Islet precursor cell (in vitro differentiated cells): ENCODE measurements at regions not wholly inside any gene's neighbourhood (a gene's known extent, or its start where the extent isn't known, plus 50 kb on each side); places are given as distances from the start of the nearest gene placed in this dataset.

Experiments used
- DNase-seq: peaks from one replicate; pipeline ENCODE4 v3.0.0-alpha.2; 2018

DNA sequence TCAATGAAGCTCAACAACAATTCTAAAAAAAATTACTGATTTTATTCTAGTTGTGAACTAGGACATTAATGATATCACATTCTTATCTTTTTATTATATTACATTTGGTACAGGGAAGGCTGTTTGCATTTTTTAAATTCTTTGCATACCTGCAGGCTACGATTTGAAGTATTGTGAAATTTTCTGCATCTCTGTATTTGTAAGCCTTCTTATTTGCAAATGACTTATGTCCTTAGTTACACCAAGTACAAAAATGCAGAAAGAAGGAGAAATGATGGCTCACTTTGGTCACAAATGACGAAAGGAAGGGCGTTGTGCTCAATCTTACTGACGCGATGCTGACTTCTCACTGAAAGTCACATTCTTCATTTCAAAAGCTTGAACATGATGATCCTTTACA lies 227.5 kb upstream of the SOX11 start:
- DNase-seq: no peak

- DNase-seq: no peak
These were observed 226.3 kb upstream of the SOX11 start for GRCh38 chr2:5465859-5466258.

DNA sequence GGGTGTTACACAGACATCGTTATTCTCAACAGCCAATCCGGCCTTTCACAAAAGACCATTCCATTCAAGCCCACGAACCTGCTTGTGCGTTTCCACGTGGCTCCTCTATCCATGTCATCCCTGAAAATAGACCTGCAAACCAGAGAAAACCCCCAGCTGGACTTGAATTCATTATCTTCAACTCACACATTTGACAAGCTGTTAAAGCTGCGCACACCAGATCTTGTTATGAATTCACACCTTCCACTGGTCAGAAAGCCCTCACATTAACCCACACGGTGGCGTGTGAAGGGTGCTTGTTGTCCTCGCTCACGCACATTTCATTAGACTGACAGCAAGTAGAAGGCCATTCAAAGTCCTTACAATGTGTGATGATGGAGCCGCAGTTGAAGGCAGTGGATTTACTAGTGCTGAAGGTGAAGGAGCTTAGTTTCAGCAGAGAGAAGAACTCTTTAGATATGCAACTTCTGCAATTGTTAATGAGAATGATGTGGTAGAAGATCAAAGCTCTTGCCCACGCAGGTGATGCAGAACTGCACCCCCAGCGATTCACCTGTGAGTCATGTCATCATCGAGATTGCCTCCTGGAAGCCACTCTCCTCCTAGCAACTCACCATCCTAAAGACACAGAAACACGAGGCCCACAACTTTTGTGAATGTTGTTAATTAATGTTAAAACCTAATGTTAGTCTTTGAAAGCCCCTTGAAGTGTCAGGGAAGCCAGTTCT lies 224.8 kb upstream of the SOX11 start:
- DNase-seq: no peak

DNA sequence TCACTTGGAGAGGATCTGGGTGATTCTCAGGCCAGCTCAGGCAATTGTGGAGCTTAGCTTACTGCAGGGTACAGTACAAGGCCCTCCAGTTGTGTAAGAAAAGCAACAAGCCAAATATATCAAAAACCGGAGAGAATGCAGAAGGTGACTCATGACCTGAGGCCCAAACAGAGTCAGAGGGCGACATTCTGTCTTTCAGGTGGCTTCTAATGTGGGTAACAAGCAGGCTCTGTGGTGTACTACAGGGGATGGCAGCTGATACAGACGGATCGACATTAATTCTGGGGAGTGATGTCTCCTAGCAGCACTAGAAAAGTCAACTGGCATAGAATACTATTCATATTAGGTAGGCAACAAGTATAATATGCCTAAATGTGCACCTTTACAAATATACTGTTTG lies 219.5 kb upstream of the SOX11 start:
- no peak for DNase-seq

DNA sequence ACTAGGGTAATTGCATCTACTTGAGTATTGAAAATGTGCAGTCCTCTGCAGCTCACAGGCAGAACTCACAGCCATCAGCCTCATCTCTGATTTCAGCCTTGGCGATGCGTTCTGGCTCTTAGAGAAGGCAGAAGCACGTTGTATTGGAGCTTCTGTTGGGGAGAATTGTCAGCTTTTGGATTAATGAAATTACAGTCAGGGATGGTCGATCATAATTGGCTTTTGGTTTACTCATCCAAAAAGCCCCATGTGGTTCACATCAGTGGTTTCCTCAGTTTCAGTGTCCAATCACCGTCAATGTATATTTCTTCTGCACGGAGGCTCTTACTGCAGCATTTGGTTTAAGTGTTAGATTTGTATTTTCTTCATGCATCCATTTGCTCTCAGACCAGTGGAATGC lies 218.5 kb upstream of the SOX11 start:
- DNase-seq: no peak

GRCh38 chr2:5474716-5475115 lies 217.5 kb upstream of the SOX11 start:
- no peak for DNase-seq

DNA sequence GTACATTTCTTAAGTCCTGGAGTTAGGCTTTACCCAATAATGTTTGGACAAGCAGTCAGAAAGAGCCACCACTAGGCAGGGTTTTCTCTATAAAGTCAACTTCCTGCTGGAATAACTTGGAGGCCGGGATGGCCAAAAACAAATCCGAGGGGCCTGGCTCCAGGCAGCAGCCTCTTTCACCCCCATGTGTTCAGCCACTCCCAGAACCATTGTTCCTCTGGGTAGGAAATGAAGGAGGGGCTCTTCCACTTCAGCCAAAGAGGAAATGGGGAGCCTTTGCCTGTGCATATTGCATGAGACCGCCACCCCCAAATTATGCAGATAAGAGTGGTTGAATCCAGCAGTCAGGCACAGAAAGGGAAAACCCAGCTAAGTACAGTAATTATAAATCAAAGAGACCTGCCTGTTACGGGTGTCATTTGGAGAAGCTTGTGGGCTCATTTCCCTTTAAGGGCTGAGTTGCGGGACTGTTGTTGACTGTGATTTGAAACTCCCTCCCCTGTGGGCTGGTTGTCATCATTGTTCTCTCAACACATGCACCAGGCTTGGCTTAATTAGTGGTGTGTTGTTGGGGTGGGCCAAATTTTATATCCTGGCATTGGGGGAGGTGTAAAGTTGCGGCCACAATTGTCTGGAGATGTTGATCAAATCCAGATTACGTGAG lies 212.8 kb upstream of the SOX11 start:
- DNase-seq: peak; percentile 64

DNA sequence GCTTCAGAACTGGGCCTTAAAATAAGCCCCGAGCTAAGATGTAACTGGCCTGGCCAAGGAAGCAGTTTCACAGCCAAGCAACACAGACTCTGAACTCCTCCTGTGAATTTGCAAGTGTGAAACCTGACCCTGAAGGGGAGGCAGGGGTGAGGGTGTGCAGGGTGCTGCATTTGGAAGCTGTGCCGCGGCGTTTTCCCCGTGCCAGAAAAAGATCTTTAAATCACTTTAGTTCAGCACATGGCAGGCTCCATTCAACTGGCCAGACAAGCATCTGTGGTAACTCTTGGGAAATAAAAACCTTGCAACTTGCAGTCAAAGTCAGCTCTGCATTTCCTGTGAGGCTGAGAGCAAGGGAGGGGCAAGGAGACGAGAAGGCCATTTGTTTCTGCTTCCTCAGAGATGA lies 209.3 kb upstream of the SOX11 start:
- DNase-seq: peak; percentile 68

DNA sequence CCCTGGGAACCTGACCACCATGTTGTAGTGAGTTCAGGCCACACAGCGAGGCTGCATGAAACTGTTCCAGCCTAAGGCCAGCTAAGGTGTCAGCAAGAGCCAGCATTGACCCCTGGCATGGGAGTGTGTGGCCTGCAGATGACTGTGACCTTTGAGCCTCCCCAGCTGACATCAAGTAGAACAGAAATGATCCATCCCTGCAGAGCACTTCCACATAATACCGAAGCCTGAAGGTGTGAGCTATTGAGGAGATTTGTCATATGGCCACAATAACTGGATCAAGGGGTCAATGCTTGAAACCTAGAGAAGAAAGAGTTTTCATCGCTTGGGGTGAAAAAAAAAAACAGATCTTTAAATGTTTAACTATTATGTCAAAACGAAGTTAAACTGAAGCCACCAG lies 207.3 kb upstream of the SOX11 start:
- DNase-seq: no peak

DNA sequence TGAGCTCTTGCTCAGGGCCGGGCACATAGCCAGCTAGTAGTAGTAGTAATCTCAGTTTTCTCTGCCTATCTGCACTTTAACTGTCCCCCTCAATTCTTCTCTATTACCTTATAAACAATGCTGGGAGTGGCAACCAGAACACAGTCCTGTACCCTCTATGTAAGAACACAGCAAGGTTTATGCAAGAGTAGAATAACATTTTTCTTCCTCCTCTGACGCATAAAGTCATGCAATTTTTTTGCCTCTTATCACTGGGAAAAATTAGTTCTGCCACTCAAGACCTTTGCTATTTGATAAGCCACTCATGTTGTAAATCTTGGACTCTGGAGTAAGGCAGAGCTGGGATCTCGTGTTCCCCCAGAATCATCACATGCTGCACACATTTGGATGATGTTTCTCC lies 200.7 kb upstream of the SOX11 start:
- no peak for DNase-seq

DNA sequence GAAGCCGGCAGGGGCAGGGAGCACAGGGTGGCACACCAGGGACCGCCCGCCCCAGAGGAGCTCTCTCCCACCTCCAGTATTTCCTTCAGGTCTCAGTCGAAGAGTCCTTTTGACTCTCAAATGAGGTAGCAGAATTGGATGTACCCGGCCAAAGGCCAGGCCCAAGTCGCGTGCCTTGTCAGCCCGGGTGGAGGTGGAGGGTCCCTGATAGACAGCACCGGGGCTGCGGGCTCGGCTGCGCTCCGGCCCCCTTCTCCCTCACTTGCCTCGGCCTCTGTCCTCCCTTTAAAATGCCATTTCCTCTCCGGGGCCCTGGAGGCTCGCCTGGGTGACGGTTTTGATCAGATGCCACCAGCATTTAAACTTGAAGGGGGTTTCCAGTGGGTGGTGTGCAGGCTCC lies 198.9 kb upstream of the SOX11 start:
- no peak for DNase-seq

GRCh38 chr2:5494212-5494611 lies 198.0 kb upstream of the SOX11 start:
- DNase-seq: no peak

- DNase-seq: no peak
These were observed 196.6 kb upstream of the SOX11 start for GRCh38 chr2:5495586-5495985.

DNA sequence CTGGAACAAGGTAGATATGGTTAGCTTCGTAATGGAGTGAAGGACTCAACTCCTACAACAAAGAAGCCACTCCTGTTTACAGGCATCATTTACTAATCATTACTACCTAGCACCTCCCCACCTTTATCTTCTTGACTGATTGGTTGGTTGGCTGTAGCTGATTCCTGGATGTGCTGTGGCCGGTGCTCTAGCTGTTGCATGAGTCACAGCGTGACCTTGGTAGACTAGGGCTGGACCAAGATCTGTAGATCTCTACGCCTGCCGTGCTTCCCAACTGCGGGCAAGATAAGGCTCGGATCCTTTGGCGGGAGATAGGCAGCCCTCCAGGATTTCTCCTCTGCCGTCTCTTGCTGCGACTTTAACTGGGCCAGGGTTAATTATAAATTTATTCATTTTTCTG lies 194.3 kb upstream of the SOX11 start:
- DNase-seq: no peak

- DNase-seq: no peak
These were observed 190.4 kb upstream of the SOX11 start for GRCh38 chr2:5501807-5502206.

- no peak for DNase-seq
These were observed 189.8 kb upstream of the SOX11 start for GRCh38 chr2:5502385-5502784.

DNA sequence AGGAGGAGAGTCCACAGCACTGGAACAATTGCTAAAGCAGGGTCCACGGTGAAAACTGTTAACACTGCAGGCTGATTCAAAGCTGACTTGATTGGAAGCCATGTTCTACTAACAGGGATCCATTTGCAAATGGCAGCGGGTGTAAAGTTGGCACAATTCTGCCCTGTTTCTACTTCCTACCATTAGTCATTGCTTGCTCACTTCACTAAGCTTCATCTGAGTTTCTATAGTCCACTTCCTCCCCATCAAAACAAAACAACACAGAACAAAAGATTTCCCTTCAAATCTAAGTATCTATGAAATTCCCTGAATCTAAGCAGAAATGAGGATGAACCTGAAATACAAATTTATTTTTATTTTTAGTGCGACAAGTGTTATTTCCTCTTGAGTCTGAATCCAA lies 187.4 kb upstream of the SOX11 start:
- no peak for DNase-seq

DNA sequence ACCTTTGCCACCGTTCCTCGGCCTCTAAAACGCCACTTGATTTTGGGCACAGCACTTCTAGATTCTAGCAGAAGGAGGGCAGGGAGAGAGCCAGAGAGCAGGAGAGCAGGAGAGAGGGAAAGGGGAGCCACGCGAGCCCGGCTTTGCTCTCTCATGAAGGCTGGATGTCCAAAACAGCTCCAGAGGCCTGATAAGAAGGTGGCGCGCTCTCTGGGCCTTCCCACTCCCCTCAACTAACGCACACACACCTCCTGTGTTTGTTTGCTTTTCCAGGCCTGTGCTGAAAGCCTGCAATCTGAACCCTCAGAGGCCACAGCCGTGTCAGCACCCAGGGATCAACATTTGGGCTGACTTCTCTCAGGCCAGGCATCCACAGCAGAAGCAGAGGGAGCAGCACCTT lies 184.8 kb upstream of the SOX11 start:
- no peak for DNase-seq

GRCh38 chr2:5509362-5509761 lies 182.8 kb upstream of the SOX11 start:
- no peak for DNase-seq

DNA sequence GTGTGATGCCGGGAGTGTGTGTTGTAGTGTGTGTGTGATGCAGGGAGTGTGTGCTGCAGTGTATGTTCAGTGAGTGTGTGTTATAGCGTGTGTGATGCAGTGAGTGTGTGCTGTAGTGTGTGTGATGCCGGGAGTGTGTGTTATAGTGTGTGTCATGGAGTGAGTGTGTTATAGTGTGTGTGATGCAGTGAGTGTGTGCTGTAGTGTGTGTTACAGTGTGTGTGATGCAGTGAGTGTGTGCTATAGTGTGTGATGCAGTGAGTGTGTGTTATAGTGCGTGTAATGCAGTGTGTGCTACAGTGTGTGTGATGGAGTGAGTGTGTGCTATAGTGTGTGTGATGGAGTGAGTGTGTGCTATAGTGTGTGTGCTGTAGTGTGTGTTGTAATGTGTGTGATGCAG lies 182.1 kb upstream of the SOX11 start:
- DNase-seq: no peak

- DNase-seq: no peak
These were observed 176.5 kb upstream of the SOX11 start for GRCh38 chr2:5515693-5516092.

DNA sequence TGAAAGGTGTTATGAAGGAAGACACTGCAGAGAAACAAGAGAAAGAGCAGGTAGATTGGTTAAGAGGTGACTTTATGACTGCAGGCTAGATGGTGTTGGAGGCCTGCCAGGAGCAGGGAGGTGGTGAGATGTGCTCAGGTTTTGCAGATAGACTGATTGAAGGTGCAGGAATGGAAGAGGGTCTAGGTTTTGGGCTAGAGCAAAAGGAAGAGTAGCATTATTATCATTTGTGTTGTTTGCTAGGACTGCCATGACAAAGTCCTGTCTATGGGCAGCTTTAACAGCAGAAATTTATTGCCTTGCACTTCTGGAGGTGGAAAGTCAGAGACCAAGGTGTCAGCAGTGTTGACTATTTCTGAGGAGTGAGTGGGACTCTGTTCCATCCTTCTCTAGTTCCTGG lies 172.9 kb upstream of the SOX11 start:
- no peak for DNase-seq

DNA sequence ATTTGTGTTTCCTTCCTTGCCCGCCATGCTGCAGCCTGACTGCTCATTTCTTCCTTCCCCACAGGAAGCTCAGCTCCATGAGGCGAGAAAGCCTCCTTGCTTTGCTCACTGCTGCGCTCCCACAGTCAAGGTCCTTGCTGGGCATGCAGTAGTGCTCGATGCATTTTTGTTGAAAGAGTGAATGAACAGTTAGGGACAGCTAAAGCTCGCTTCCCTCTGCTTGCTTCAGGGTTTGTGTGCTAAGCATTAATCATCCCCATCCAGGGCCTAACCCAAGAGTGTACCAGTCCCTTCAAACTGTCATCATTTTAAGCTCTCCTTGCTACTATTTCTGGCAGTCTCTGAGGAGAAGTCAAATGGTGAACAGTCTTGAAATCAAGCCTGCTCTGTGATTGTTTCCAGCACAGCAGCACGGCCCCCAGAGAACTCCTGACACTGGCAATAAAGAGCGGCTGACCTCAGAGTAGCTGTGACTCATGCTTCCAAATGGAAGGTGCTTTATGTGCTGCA lies 171.7 kb upstream of the SOX11 start:
- DNase-seq: peak; percentile 85

GRCh38 chr2:5521461-5521860 lies 170.7 kb upstream of the SOX11 start:
- DNase-seq: peak; percentile 62

- no peak for DNase-seq
These were observed 167.6 kb upstream of the SOX11 start for GRCh38 chr2:5524551-5524950.
